GM23338 (cell line): ENCODE measurements at regions not wholly inside any gene's neighbourhood (a gene's known extent, or its start where the extent isn't known, plus 50 kb on each side); places are given as distances from the start of the nearest gene placed in this dataset.

Source experiments
- ATAC-seq: fragments of 200-7000 bp; cut with Tn5 transposase; 3 replicates; pipeline ENCODE4 v1.9.1; 2020
- DNase-seq: peaks from one replicate; pipeline ENCODE4 v3.0.0-alpha.2; 2015; ENCODE audit warnings: low spot score
- H2AFZ ChIP-seq: fragments of 200-600 bp; sonication (generic); 2 replicates; pipeline ENCODE4 v1.8.0; 2016; ENCODE audit warnings: antibody characterized with exemption, mild to moderate bottlenecking, moderate library complexity
- H3F3A ChIP-seq: fragments of 200-600 bp; sonication (generic); replicated peaks from 2 replicates; pipeline ENCODE4 v1.8.0; 2017; ENCODE audit warnings: antibody characterized with exemption, mixed run types, low read depth
- H3K27ac ChIP-seq: fragments of 200-600 bp; sonication (generic); 2 replicates; pipeline ENCODE4 v1.6.1; 2016; ENCODE audit warnings: low read depth
- H3K27me3 ChIP-seq: fragments of 200-600 bp; sonication (generic); 2 replicates; pipeline ENCODE4 v1.8.0; 2016; ENCODE audit warnings: mild to moderate bottlenecking, mixed run types, moderate library complexity; ENCODE audit not compliant: insufficient read depth
- H3K36me3 ChIP-seq: fragments of 200-600 bp; sonication (generic); 2 replicates; pipeline ENCODE4 v1.8.0; 2016; ENCODE audit warnings: mild to moderate bottlenecking; ENCODE audit not compliant: insufficient read depth
- H3K4me1 ChIP-seq: fragments of 200-600 bp; sonication (generic); 2 replicates; pipeline ENCODE4 v1.8.0; 2016; ENCODE audit warnings: mild to moderate bottlenecking, moderate library complexity; ENCODE audit not compliant: insufficient read depth
- H3K4me2 ChIP-seq: fragments of 200-600 bp; sonication (generic); 2 replicates; pipeline ENCODE4 v1.7.1; 2017; ENCODE audit warnings: mixed run types
- H3K4me3 ChIP-seq: fragments of 200-600 bp; sonication (generic); 2 replicates; pipeline ENCODE4 v1.6.1; 2016; ENCODE audit warnings: mixed run types
- H3K79me2 ChIP-seq: fragments of 200-600 bp; sonication (generic); replicated peaks from 2 replicates; pipeline ENCODE4 v1.8.0; 2017; ENCODE audit warnings: mild to moderate bottlenecking; ENCODE audit not compliant: insufficient read depth
- H3K9me2 ChIP-seq: fragments of 200-600 bp; sonication (generic); 2 replicates; pipeline ENCODE4 v1.8.0; 2017; ENCODE audit not compliant: insufficient read depth
- H4K20me1 ChIP-seq: fragments of 200-600 bp; sonication (generic); replicated peaks from 2 replicates; pipeline ENCODE4 v1.8.0; 2017; ENCODE audit warnings: mild to moderate bottlenecking; ENCODE audit not compliant: insufficient read depth
- H3K27ac Mint-ChIP-seq: 2 replicates; pipeline ENCODE4 v1.8.0; 2020; ENCODE audit warnings: inconsistent platforms, mild to moderate bottlenecking, moderate library complexity, mixed read lengths
- H3K27me3 Mint-ChIP-seq: 3 replicates; pipeline ENCODE4 v1.8.0; 2022; ENCODE audit warnings: low read depth, mild to moderate bottlenecking, moderate library complexity, mixed read lengths, inconsistent platforms; ENCODE audit not compliant: insufficient read depth, poor library complexity
- H3K36me3 Mint-ChIP-seq: 3 replicates; pipeline ENCODE4 v1.8.0; 2021; ENCODE audit warnings: low read depth, mild to moderate bottlenecking, inconsistent platforms, moderate library complexity, mixed read lengths
- H3K4me1 Mint-ChIP-seq: 3 replicates; pipeline ENCODE4 v1.8.0; 2020; ENCODE audit warnings: mild to moderate bottlenecking, inconsistent platforms, mixed read lengths
- H3K4me3 Mint-ChIP-seq: 3 replicates; pipeline ENCODE4 v1.8.0; 2021; ENCODE audit warnings: moderate library complexity, mild to moderate bottlenecking, inconsistent platforms, mixed read lengths
- H3K9me3 Mint-ChIP-seq: 3 replicates; pipeline ENCODE4 v1.8.0; 2020; ENCODE audit warnings: moderate library complexity, mild to moderate bottlenecking, inconsistent platforms, mixed read lengths
- CREB1 ChIP-seq: fragments of 250-450 bp; sonication (Bioruptor Pico); IDR thresholded peaks from 2 replicates; pipeline ENCODE4 v1.5.0; 2020; ENCODE audit warnings: low read depth, mild to moderate bottlenecking, moderate library complexity
- CTCF ChIP-seq, 2 experiments: fragments of 200-600 bp in 1 of 2; sonication (generic) in 1 of 2; conservative IDR thresholded peaks; 2 replicates each; pipeline versions ENCODE4 v1.5.1 to v1.6.1; 2016 to 2017; ENCODE audit warnings: antibody characterized with exemption in 2 of 2, low read depth in 2 of 2, mild to moderate bottlenecking in 2 of 2, moderate library complexity in 1 of 2
- ETS1 ChIP-seq: IDR thresholded peaks from 2 replicates; pipeline ENCODE4 v1.6.1; 2016; ENCODE audit warnings: antibody characterized with exemption
- EZH2 ChIP-seq: fragments of 200-600 bp; sonication (generic); IDR thresholded peaks from one replicate; pipeline ENCODE4 v1.8.0; 2017; ENCODE audit warnings: antibody characterized with exemption, mild to moderate bottlenecking, low read depth; ENCODE audit not compliant: unreplicated experiment
- EZH2phosphoT487 ChIP-seq: fragments of 200-600 bp; sonication (generic); IDR thresholded peaks from one replicate; pipeline ENCODE4 v1.8.1; 2018; ENCODE audit warnings: antibody characterized with exemption; ENCODE audit not compliant: unreplicated experiment
- JUNB ChIP-seq: IDR thresholded peaks from one replicate; pipeline ENCODE4 v1.6.1; 2016; ENCODE audit warnings: antibody characterized with exemption; ENCODE audit not compliant: unreplicated experiment
- NANOG ChIP-seq: IDR thresholded peaks from 2 replicates; pipeline ENCODE4 v1.6.1; 2016; ENCODE audit warnings: antibody characterized with exemption, borderline replicate concordance
- POLR2AphosphoS5 ChIP-seq: IDR thresholded peaks from 2 replicates; pipeline ENCODE4 v1.6.1; 2016; ENCODE audit warnings: antibody characterized with exemption, low read depth
- REST ChIP-seq: IDR thresholded peaks from one replicate; pipeline ENCODE4 v1.6.1; 2018; ENCODE audit warnings: antibody characterized with exemption; ENCODE audit not compliant: unreplicated experiment
- STAT1 ChIP-seq: IDR thresholded peaks from one replicate; pipeline ENCODE4 v1.6.1; 2016; ENCODE audit warnings: antibody characterized with exemption; ENCODE audit not compliant: unreplicated experiment
- ZNF114 ChIP-seq: fragments of 250-450 bp; sonication (Bioruptor Pico); IDR thresholded peaks from 2 replicates; pipeline ENCODE4 v1.5.0; 2020; ENCODE audit warnings: mild to moderate bottlenecking, moderate library complexity
- ZNF331 ChIP-seq: fragments of 250-450 bp; sonication (Bioruptor Pico); IDR thresholded peaks from 2 replicates; pipeline ENCODE4 v1.5.0; 2020; ENCODE audit warnings: low read depth, mild to moderate bottlenecking, moderate library complexity

GRCh38 chr3:98691897-98692296, 71.2 kb upstream of the ST3GAL6 start (continued):
- TF ChIP-seq REST, result no peak
- no peak for TF ChIP-seq STAT1
- TF ChIP-seq EZH2, result no peak
- TF ChIP-seq JUNB, result no peak
- no peak for TF ChIP-seq ETS1
- TF ChIP-seq CREB1 (CRISPR knock-in tag), result no peak
- TF ChIP-seq EZH2phosphoT487, result no peak
- TF ChIP-seq NANOG, result no peak
- TF ChIP-seq ZNF331 (CRISPR knock-in tag), result no peak
- no peak for TF ChIP-seq POLR2AphosphoS5
- no peak for TF ChIP-seq CTCF (conservative IDR thresholded peaks at IDR 0.05; ENCODE audit: low read depth in 2 of 2)
- TF ChIP-seq ZNF114 (CRISPR knock-in tag), result no peak

- no peak for ATAC-seq
- H3K27me3 ChIP-seq, result no peaks in the 10 kb centered on the region
- TF ChIP-seq CTCF (conservative IDR thresholded peaks at IDR 0.05; ENCODE audit: low read depth in 2 of 2), result no peak
- TF ChIP-seq ZNF114 (CRISPR knock-in tag), result no peak
- TF ChIP-seq NANOG, result no peak
- no peak for TF ChIP-seq JUNB
- no peak for TF ChIP-seq ZNF331 (CRISPR knock-in tag)
- no peak for TF ChIP-seq ETS1
- no peak for TF ChIP-seq STAT1
Observed at GRCh38 chr3:98692787-98693473, 70.2 kb upstream of the ST3GAL6 start.

More at GRCh38 chr3:98692787-98693473, 70.2 kb upstream of the ST3GAL6 start:
- Histone ChIP-seq H4K20me1 (no peaks in the 10 kb centered on the region), H3F3A (0 out of 2 replicates have a peak, but pooled peaks cover 3% of the 10 kb centered on the region), H3K4me1 (no peaks in the 10 kb centered on the region), H3K9me2 (no peaks in the 10 kb centered on the region), H3K27ac (no peak overlapping the region), H2AFZ (no peak overlapping the region), H3K4me2 (no peak overlapping the region), H3K36me3 (no peaks in the 10 kb centered on the region), H3K79me2 (no peaks in the 10 kb centered on the region), H3K4me3 (no peak overlapping the region)
- no peaks in the 10 kb centered on the region for H3K4me1 Mint-ChIP-seq
- no peak overlapping the region for H3K27ac Mint-ChIP-seq
- no peaks in the 10 kb centered on the region for H3K9me3 Mint-ChIP-seq
- H3K36me3 Mint-ChIP-seq, result no peaks in the 10 kb centered on the region
- DNase-seq, result no peak
- no peak overlapping the region for H3K4me3 Mint-ChIP-seq
- H3K27me3 Mint-ChIP-seq, result no peaks in the 10 kb centered on the region
